GM19467 (cell line): ENCODE measurements at regions not wholly inside any gene's neighbourhood (a gene's known extent, or its start where the extent isn't known, plus 50 kb on each side); places are given as distances from the start of the nearest gene placed in this dataset.

ENCODE experiments used
- ATAC-seq: cut with Tn5 transposase; IDR thresholded peaks from one replicate; pipeline ENCODE4 v1.9.1; 2021; ENCODE audit warnings: mild to moderate bottlenecking, moderate library complexity; ENCODE audit not compliant: unreplicated experiment

GRCh38 chr2:220915092-220915623 lies 656.9 kb downstream of the EPHA4 start:
- no peak for ATAC-seq

GRCh38 chr2:220916931-220917330 lies 655.2 kb downstream of the EPHA4 start:
- no peak for ATAC-seq

- no peak for ATAC-seq
Observed at GRCh38 chr2:220930271-220931076, 641.6 kb downstream of the EPHA4 start.

- no peak for ATAC-seq
Observed at GRCh38 chr2:220931491-220931890, 640.6 kb downstream of the EPHA4 start.

- ATAC-seq = no peak
Observed at GRCh38 chr2:220932041-220932440, 640.1 kb downstream of the EPHA4 start.

GRCh38 chr2:220935789-220936321 lies 636.2 kb downstream of the EPHA4 start:
- ATAC-seq = no peak

- ATAC-seq = no peak
Observed at GRCh38 chr2:220936641-220937197, 635.4 kb downstream of the EPHA4 start.

- no peak for ATAC-seq
Observed at GRCh38 chr2:220937245-220937644, 634.9 kb downstream of the EPHA4 start.

GRCh38 chr2:220940646-220941045 lies 631.5 kb downstream of the EPHA4 start:
- no peak for ATAC-seq

- ATAC-seq = no peak
Observed at GRCh38 chr2:220941683-220942082, 630.4 kb downstream of the EPHA4 start.

GRCh38 chr2:220946552-220946951 lies 625.6 kb downstream of the EPHA4 start:
- no peak for ATAC-seq

- no peak for ATAC-seq
Observed at GRCh38 chr2:220948579-220948978, 623.5 kb downstream of the EPHA4 start.

- ATAC-seq = no peak
Observed at GRCh38 chr2:220949466-220949865, 622.6 kb downstream of the EPHA4 start.

- ATAC-seq = no peak
Observed at GRCh38 chr2:220955776-220956175, 616.3 kb downstream of the EPHA4 start.

- no peak for ATAC-seq
Observed at GRCh38 chr2:220956429-220956828, 615.7 kb downstream of the EPHA4 start.

GRCh38 chr2:220959391-220959802 lies 612.7 kb downstream of the EPHA4 start:
- no peak for ATAC-seq

- ATAC-seq = no peak
Observed at GRCh38 chr2:220961143-220961860, 610.8 kb downstream of the EPHA4 start.

- ATAC-seq = no peak
Observed at GRCh38 chr2:220962556-220962955, 609.5 kb downstream of the EPHA4 start.

GRCh38 chr2:220963076-220963475 lies 609.0 kb downstream of the EPHA4 start:
- no peak for ATAC-seq

GRCh38 chr2:220963930-220964329 lies 608.2 kb downstream of the EPHA4 start:
- no peak for ATAC-seq

GRCh38 chr2:220966636-220967035 lies 605.5 kb downstream of the EPHA4 start:
- ATAC-seq = no peak
